ENCODE measurements at regions not wholly inside any gene's neighbourhood (a gene's known extent, or its start where the extent isn't known, plus 50 kb on each side); places are given as distances from the start of the nearest gene placed in this dataset.

DNA sequence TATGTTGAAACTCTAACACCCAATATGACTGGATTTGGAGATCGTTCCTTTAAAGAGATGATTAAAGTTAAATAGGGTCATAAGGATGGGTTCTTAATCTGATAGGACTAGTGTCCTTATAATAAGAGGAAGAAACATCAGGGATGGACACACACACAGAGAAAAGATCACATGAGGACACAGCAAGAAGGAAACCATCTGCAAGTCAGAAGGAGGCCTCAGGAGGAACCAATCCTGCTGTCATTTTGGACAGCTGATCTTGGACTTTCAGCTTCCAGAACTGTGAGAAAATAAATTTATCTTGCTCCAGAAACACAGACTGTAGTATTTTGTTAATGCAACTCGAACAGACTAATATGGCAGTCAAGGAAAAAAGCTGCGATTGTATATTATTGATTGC lies 631.5 kb downstream of the PCDH7 start:
- TF ChIP-seq, protein P1, sequence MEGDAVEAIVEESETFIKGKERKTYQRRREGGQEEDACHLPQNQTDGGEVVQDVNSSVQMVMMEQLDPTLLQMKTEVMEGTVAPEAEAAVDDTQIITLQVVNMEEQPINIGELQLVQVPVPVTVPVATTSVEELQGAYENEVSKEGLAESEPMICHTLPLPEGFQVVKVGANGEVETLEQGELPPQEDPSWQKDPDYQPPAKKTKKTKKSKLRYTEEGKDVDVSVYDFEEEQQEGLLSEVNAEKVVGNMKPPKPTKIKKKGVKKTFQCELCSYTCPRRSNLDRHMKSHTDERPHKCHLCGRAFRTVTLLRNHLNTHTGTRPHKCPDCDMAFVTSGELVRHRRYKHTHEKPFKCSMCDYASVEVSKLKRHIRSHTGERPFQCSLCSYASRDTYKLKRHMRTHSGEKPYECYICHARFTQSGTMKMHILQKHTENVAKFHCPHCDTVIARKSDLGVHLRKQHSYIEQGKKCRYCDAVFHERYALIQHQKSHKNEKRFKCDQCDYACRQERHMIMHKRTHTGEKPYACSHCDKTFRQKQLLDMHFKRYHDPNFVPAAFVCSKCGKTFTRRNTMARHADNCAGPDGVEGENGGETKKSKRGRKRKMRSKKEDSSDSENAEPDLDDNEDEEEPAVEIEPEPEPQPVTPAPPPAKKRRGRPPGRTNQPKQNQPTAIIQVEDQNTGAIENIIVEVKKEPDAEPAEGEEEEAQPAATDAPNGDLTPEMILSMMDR (IDR thresholded peaks at IDR 0.05; ENCODE audit: insufficient read depth, low read length, missing control alignments) = no peak
- ChIA-PET CTCF (no interaction called here), POLR2A (no interaction called here)

DNA sequence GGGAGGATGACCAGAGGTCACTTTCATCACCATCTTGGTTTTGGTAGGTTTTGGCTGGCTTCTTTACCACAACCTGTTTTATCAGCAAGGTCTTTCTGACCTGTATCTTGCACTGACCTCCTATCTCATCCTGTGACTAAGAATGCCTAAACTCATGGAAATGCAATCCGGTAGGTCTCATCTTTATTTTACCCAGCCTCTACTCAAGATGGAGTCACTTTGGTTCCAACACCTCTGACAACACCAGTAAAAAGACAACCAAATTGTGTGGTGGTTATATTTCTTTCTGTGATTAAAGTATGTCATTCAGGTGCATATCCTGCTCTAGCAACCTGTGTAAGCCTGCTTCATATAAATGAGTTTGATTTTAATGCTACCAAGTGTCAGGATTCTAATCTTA lies 636.7 kb downstream of the PCDH7 start:
- CTCF ChIA-PET = no interaction called here

More for the DNA sequence above, 631.5 kb downstream of the PCDH7 start:
- no peak for DNase-seq (ENCODE audit: low read depth, low spot score)
- no peak overlapping the region for H3K4me3 ChIP-seq (ENCODE audit: low read depth, low read length)

DNA sequence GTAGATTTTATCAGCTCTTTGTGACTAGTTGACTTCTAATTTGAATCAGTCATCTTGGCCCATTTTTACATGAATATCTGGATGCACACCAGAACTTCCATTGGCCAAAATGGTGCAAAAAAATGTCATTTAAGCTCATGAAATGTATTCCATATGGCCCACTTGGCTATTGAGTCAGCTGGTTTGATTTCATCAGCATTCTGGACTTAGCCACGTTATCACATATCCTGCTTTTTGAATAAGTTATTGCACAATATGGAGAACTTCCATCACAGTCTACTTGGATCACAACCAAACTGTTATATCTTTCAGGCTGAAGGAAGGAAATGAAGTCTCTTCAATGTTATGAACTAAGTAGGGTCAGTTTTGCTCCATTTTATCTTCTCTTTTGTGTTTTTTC lies 640.6 kb downstream of the PCDH7 start:
- H3K4me3 ChIP-seq (ENCODE audit: low read depth, low read length) = no peak overlapping the region
- CTCF ChIA-PET = no interaction called here
- POLR2A ChIA-PET = no interaction called here
- DNase-seq (ENCODE audit: low read depth, low spot score) = no peak
- TF ChIP-seq, protein P1 (IDR thresholded peaks at IDR 0.05; ENCODE audit: insufficient read depth, low read length, missing control alignments) = no peak

More for the DNA sequence above, 636.7 kb downstream of the PCDH7 start:
- TF ChIP-seq, protein P1 (IDR thresholded peaks at IDR 0.05; ENCODE audit: insufficient read depth, low read length, missing control alignments) = no peak
- POLR2A ChIA-PET = no interaction called here
- H3K4me3 ChIP-seq (ENCODE audit: low read depth, low read length) = no peak overlapping the region
- no peak for DNase-seq (ENCODE audit: low read depth, low spot score)

DNA sequence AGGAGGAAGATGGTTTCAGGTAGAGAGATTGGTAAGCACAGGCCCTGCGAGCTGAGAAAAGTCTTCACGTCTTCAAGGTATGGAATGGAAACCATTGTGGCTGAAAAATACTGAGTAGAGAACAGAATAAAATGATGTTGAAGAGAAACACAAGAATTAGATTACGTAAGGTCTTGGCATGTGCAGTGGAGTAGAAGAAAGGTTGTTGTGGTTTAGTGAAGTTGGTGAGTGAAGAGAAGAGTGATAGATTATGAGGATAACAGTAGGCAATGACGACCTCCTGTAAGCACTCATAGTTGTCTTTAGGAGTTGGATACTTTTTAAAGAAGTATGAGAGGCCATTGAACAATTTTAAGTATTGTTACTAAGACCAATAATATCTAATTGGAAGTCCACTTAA lies 642.6 kb downstream of the PCDH7 start:
- TF ChIP-seq, protein P1 (IDR thresholded peaks at IDR 0.05; ENCODE audit: insufficient read depth, low read length, missing control alignments) = no peak
- no peak for DNase-seq (ENCODE audit: low read depth, low spot score)
- CTCF ChIA-PET = no interaction called here
- POLR2A ChIA-PET = no interaction called here
- no peak overlapping the region for H3K4me3 ChIP-seq (ENCODE audit: low read depth, low read length)

DNA sequence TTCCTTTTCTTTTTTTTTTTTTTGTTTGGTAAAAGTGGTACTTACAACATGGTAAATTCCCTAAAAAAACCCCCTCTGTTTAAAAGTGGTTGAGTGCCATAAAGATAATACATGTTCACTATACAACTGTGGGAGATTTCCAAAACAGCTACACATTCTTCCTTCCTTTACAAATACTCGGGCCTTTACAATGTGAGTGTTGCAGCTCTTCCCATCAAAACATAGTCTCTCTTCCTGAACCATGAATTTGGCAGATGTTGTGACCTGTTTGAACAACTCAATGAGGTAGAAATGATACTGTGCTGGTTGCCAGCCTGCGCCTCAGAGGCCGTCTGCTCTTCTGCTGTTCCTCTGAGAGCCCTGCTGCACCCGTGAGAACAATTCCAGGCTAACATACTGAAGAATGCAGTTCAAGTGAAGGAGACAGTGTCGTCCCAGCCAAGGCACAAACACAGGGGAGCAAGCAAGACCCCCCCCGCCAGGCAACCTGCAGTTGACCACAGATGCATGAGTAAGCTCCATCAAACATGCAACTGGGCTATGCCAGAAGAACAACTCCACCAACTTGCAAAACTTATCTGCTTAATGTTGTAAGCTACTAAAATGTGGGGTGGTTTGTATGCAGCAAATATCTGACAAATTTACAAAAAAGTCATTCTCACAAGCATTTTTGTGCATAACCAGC lies 645.0 kb downstream of the PCDH7 start:
- no peak overlapping the region for H3K4me3 ChIP-seq (ENCODE audit: low read depth, low read length)
- CTCF ChIA-PET = no interaction called here
- TF ChIP-seq, protein P1 (IDR thresholded peaks at IDR 0.05; ENCODE audit: insufficient read depth, low read length, missing control alignments) = no peak
- POLR2A ChIA-PET = no interaction called here
- DNase-seq (ENCODE audit: low read depth, low spot score) = no peak

DNA sequence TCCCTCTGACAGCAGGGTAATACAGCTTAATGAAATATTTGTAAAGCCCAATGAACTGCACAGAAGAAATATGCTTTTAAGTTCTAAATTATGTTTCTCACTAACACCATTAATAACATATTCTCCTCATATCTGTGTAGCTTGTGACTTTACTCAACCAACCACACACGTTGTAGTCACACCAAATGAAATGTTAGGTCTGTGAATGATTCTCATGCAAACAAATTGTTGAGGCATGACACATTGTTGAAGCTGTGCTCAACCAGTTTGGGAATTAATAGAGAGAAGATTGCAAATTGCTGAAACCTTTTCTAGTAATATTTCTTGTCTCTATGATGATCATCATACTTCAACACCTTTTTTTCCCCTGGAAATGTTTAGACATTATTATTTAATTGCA lies 645.9 kb downstream of the PCDH7 start:
- TF ChIP-seq, protein P1 (IDR thresholded peaks at IDR 0.05; ENCODE audit: insufficient read depth, low read length, missing control alignments) = no peak
- CTCF ChIA-PET = no interaction called here
- POLR2A ChIA-PET = no interaction called here
- no peak for DNase-seq (ENCODE audit: low read depth, low spot score)
- no peak overlapping the region for H3K4me3 ChIP-seq (ENCODE audit: low read depth, low read length)
